Tibial nerve (tissue), 4 donors: ENCODE measurements at regions not wholly inside any gene's neighbourhood (a gene's known extent, or its start where the extent isn't known, plus 50 kb on each side); places are given as distances from the start of the nearest gene placed in this dataset.

Experiments used
- CTCF ChIP-seq, 5 experiments: fragments of 200-600 bp in 3 of 5; fragments of 450-650 bp in 2 of 5; sonication (generic) in 3 of 5; IDR thresholded peaks; one replicate each; pipeline ENCODE4 v1.5.1; 2016 to 2019; ENCODE audit warnings: antibody characterized with exemption in 5 of 5, mild to moderate bottlenecking in 3 of 5, moderate library complexity in 2 of 5
- EP300 ChIP-seq, 2 donors: sonication (generic); formaldehyde crosslinking; IDR thresholded peaks; one replicate each; pipeline ENCODE4 v1.6.1; 2017; ENCODE audit warnings: antibody characterized with exemption in 2 of 2, mild to moderate bottlenecking in 1 of 2
- POLR2A ChIP-seq, 2 donors: fragments of 450-650 bp; IDR thresholded peaks; one replicate each; pipeline ENCODE4 v1.6.1; 2017; ENCODE audit warnings: antibody characterized with exemption in 2 of 2, mild to moderate bottlenecking in 2 of 2, moderate library complexity in 2 of 2

- TF ChIP-seq CTCF (IDR thresholded peaks at IDR 0.05) (no peak), POLR2A (IDR thresholded peaks at IDR 0.05) (no peak), EP300 (IDR thresholded peaks at IDR 0.05) (no peak)
Observed at GRCh38 chr9:117779760-117780159, 75.6 kb downstream of the TLR4 start.
